DOHH2 (cell line): ENCODE measurements at regions not wholly inside any gene's neighbourhood (a gene's known extent, or its start where the extent isn't known, plus 50 kb on each side); places are given as distances from the start of the nearest gene placed in this dataset.

ENCODE experiments used
- H3F3A ChIP-seq: fragments of 200-600 bp; sonication (generic), shearing (Covaris generic); 2 replicates; pipeline ENCODE4 v1.6.0; 2016; ENCODE audit warnings: antibody characterized with exemption, mild to moderate bottlenecking; ENCODE audit not compliant: control insufficient read depth, insufficient read depth
- H3K27ac ChIP-seq: fragments of 200-600 bp; sonication (generic); 2 replicates; pipeline ENCODE4 v1.5.1; 2014; ENCODE audit warnings: low read depth, mild to moderate bottlenecking, low read length, moderate library complexity
- H3K27me3 ChIP-seq: fragments of 200-600 bp; sonication (generic); 2 replicates; pipeline ENCODE4 v1.6.1; 2014; ENCODE audit warnings: mild to moderate bottlenecking, low read length, mixed read lengths; ENCODE audit not compliant: control insufficient read depth
- H3K36me3 ChIP-seq: fragments of 200-600 bp; sonication (generic); 2 replicates; pipeline ENCODE4 v1.6.1; 2014; ENCODE audit warnings: mild to moderate bottlenecking, low read length, moderate library complexity, mixed read lengths; ENCODE audit not compliant: control insufficient read depth
- H3K4me1 ChIP-seq: fragments of 200-600 bp; sonication (generic); 2 replicates; pipeline ENCODE4 v1.6.1; 2014; ENCODE audit warnings: mild to moderate bottlenecking, low read length, mixed read lengths; ENCODE audit not compliant: control insufficient read depth
- H3K4me2 ChIP-seq: fragments of 200-600 bp; sonication (generic); 2 replicates; pipeline ENCODE4 v1.6.0; 2014; ENCODE audit warnings: mild to moderate bottlenecking, low read length, moderate library complexity
- H3K4me3 ChIP-seq: fragments of 200-600 bp; sonication (generic); 2 replicates; pipeline ENCODE4 v1.5.1; 2014; ENCODE audit warnings: mild to moderate bottlenecking, low read length, mixed read lengths
- H3K79me2 ChIP-seq: fragments of 200-600 bp; sonication (generic); 2 replicates; pipeline ENCODE4 v1.6.1; 2014; ENCODE audit warnings: mild to moderate bottlenecking, low read length, mixed read lengths; ENCODE audit not compliant: control insufficient read depth
- H3K9me2 ChIP-seq: fragments of 200-600 bp; sonication (generic); replicated peaks from 2 replicates; pipeline ENCODE4 v1.6.1; 2014; ENCODE audit warnings: mild to moderate bottlenecking, low read length, mixed read lengths; ENCODE audit not compliant: control insufficient read depth
- H3K9me3 ChIP-seq: fragments of 200-600 bp; sonication (generic); 2 replicates; pipeline ENCODE4 v1.6.1; 2014; ENCODE audit warnings: antibody characterized with exemption, low read length, mixed read lengths; ENCODE audit not compliant: control insufficient read depth, insufficient read depth
- H4K20me1 ChIP-seq: fragments of 200-600 bp; sonication (generic); 2 replicates; pipeline ENCODE4 v1.6.0; 2014; ENCODE audit warnings: low read depth, mild to moderate bottlenecking, antibody characterized with exemption, low read length, moderate library complexity; ENCODE audit not compliant: control insufficient read depth, insufficient read depth
- EZH2phosphoT487 ChIP-seq: fragments of 200-600 bp; sonication (generic); IDR thresholded peaks from 2 replicates; pipeline ENCODE4 v1.6.1; 2017; ENCODE audit warnings: borderline replicate concordance, mild to moderate bottlenecking, antibody characterized with exemption, low read length, moderate library complexity, mixed read lengths
- TF ChIP-seq, protein P1 (sequence below): fragments of 200-600 bp; sonication (generic); IDR thresholded peaks from one replicate; pipeline ENCODE4 v1.5.1; 2014; ENCODE audit warnings: antibody characterized with exemption, mild to moderate bottlenecking, low read depth, low read length; ENCODE audit not compliant: poor library complexity, severe bottlenecking

GRCh38 chr6:4496284-4496683 is 279.9 kb upstream of the CDYL start:
- Histone ChIP-seq H3K4me2 (no peak overlapping the region), H3F3A (no peaks in the 10 kb centered on the region), H3K36me3 (no peaks in the 10 kb centered on the region), H3K9me2 (no peaks in the 10 kb centered on the region), H3K4me1 (no peaks in the 10 kb centered on the region), H3K4me3 (no peak overlapping the region), H4K20me1 (no peaks in the 10 kb centered on the region), H3K9me3 (no peaks in the 10 kb centered on the region), H3K27ac (no peak overlapping the region), H3K27me3 (no peaks in the 10 kb centered on the region), H3K79me2 (no peaks in the 10 kb centered on the region)
- TF ChIP-seq EZH2phosphoT487 = no peak
- TF ChIP-seq, protein P1, sequence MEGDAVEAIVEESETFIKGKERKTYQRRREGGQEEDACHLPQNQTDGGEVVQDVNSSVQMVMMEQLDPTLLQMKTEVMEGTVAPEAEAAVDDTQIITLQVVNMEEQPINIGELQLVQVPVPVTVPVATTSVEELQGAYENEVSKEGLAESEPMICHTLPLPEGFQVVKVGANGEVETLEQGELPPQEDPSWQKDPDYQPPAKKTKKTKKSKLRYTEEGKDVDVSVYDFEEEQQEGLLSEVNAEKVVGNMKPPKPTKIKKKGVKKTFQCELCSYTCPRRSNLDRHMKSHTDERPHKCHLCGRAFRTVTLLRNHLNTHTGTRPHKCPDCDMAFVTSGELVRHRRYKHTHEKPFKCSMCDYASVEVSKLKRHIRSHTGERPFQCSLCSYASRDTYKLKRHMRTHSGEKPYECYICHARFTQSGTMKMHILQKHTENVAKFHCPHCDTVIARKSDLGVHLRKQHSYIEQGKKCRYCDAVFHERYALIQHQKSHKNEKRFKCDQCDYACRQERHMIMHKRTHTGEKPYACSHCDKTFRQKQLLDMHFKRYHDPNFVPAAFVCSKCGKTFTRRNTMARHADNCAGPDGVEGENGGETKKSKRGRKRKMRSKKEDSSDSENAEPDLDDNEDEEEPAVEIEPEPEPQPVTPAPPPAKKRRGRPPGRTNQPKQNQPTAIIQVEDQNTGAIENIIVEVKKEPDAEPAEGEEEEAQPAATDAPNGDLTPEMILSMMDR = no peak

DNA sequence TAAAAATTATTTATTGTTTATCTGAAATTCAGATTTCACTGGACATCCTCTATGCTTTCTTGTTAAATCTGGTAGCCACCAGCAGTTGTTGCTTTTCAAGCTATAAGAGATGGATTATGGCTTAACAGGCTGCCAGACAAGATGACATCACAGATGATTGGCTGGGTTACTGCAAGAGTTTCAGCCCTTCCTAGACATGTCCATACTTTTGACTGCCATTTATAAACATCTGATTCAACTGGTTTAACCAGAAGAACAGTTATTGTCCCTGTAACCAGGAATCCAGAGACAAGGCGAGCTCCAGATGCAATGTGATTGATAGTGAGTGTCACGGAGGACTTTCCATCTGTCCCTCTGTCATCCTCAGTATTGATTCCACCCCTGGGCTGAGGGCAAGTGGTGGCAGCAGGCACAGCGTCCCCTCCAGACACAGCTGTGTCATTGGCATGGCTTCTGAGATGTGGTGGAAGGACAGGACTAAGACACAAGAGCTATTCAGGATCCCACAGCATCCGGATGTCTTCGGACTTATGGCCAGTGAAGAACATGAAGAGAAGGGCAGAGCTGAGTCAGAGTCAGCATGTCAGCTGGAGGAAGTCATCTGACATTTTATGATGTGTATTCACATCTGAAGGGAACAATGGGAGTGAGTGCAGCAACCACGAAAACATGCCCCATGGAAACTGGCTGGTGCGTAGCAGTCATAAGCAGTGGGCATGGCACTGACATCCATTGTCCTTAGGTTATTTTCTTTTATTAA is 284.5 kb upstream of the CDYL start:
- no peaks in the 10 kb centered on the region for H4K20me1 ChIP-seq
- no peak overlapping the region for H3K4me2 ChIP-seq
- H3K4me1 ChIP-seq = no peaks in the 10 kb centered on the region
- H3K79me2 ChIP-seq = no peaks in the 10 kb centered on the region
- no peaks in the 10 kb centered on the region for H3K9me2 ChIP-seq
- no peaks in the 10 kb centered on the region for H3K27me3 ChIP-seq
- no peak overlapping the region for H3K4me3 ChIP-seq
- no peaks in the 10 kb centered on the region for H3F3A ChIP-seq
- H3K36me3 ChIP-seq = no peaks in the 10 kb centered on the region
- no peak overlapping the region for H3K27ac ChIP-seq
- TF ChIP-seq EZH2phosphoT487 = no peak
- TF ChIP-seq, protein P1 = no peak
- peaks cover 6% of the 10 kb centered on the region; the same call in 1 of the 2 replicates for H3K9me3 ChIP-seq

DNA sequence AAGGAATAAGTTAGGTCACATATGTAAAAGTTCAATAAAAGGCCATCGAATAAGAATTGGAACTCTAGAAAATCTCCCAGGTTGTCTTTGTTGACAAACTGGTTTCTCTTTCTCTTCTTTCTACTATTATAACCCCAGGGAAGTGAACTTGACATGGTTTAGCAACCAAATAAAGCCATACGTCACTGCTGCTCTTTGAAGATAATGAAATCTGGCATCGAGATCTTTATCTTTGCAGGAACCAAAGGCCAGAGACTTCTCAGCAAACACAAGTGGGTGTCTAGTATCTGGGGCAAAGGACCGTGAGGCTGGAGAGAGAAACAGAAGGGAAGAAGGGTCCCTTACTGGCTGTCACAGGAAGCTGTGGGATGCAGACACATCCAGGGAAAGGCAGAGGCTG is 286.7 kb upstream of the CDYL start:
- Histone ChIP-seq H3K4me2 (no peak overlapping the region), H3K36me3 (no peaks in the 10 kb centered on the region), H3K4me1 (no peaks in the 10 kb centered on the region), H3K79me2 (no peaks in the 10 kb centered on the region), H3K9me2 (no peaks in the 10 kb centered on the region), H3K9me3 (peaks cover 6% of the 10 kb centered on the region; the same call in 1 of the 2 replicates), H3K27ac (no peak overlapping the region), H3K4me3 (no peak overlapping the region), H4K20me1 (no peaks in the 10 kb centered on the region), H3F3A (no peaks in the 10 kb centered on the region), H3K27me3 (no peaks in the 10 kb centered on the region)
- TF ChIP-seq, protein P1 = no peak
- no peak for TF ChIP-seq EZH2phosphoT487
